ENCODE measurements at regions not wholly inside any gene's neighbourhood (a gene's known extent, or its start where the extent isn't known, plus 50 kb on each side); places are given as distances from the start of the nearest gene placed in this dataset.

GRCh38 chr13:59126474-59126873 is 1037.3 kb downstream of the DIAPH3 start:
- Histone ChIP-seq H3K9ac (ENCODE audit: low read length) (no peak overlapping the region), H3K4me3 (ENCODE audit: insufficient read depth, low read depth, low read length) (no peak overlapping the region), H2AFZ (ENCODE audit: low read depth, low read length) (no peak overlapping the region), H3K36me3 (ENCODE audit: insufficient read depth, low read length) (no peaks in the 10 kb centered on the region), H3K9me3 (ENCODE audit: insufficient read depth, low read depth, low read length) (no peaks in the 10 kb centered on the region), H3K27me3 (ENCODE audit: insufficient read depth, low read length) (no peaks in the 10 kb centered on the region), H3K79me2 (ENCODE audit: insufficient read depth, low read length) (no peaks in the 10 kb centered on the region), H3K4me1 (ENCODE audit: insufficient read depth, low read length) (no peaks in the 10 kb centered on the region), H4K20me1 (ENCODE audit: insufficient read depth, low read length) (no peaks in the 10 kb centered on the region), H3K4me2 (ENCODE audit: low read length) (no peak overlapping the region), H3K27ac (ENCODE audit: low read depth, low read length) (no peak overlapping the region)
- Mint-ChIP-seq H3K27ac (ENCODE audit: unreplicated experiment) (no peak overlapping the region), H3K4me1 (ENCODE audit: low read depth, unreplicated experiment) (no peaks in the 10 kb centered on the region), H3K9me3 (ENCODE audit: unreplicated experiment) (no peaks in the 10 kb centered on the region), H3K4me3 (ENCODE audit: unreplicated experiment) (no peak overlapping the region), H3K27me3 (ENCODE audit: low read depth, unreplicated experiment) (no peaks in the 10 kb centered on the region), H3K36me3 (ENCODE audit: low read depth, unreplicated experiment) (no peaks in the 10 kb centered on the region)
- no peak for TF ChIP-seq CTCF (IDR thresholded peaks at IDR 0.05; ENCODE audit: insufficient read depth, low read depth, low read length)
- TF ChIP-seq EZH2 (IDR thresholded peaks at IDR 0.05; ENCODE audit: insufficient read depth, low read length): no peak
- FAIRE-seq: no peak
- no peak for DNase-seq (ENCODE audit: low read depth)

DNA sequence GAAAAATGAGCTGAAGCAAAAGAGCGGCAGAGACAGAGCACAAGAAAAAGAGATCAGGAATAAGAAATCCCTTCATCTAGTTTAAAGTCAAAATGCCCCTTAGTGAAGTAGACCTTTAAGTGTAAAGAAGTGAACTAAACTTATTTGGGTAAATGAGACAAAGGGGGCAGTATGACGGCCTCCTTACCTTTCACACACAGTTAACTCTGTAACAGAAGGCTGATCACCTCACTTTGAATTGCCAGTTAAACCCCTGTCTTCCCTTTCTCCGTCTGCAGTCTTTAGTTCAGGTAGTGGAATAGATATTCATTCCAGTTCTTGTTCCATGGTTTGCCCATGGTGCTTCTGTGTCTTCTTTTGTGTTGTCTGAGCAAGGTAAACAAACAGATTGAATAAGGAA is 1029.8 kb downstream of the DIAPH3 start:
- Histone ChIP-seq H3K36me3 (ENCODE audit: insufficient read depth, low read length) (no peaks in the 10 kb centered on the region), H3K27ac (ENCODE audit: low read depth, low read length) (no peak overlapping the region), H2AFZ (ENCODE audit: low read depth, low read length) (no peak overlapping the region), H3K4me2 (ENCODE audit: low read length) (no peak overlapping the region), H3K79me2 (ENCODE audit: insufficient read depth, low read length) (no peaks in the 10 kb centered on the region), H3K9me3 (ENCODE audit: insufficient read depth, low read depth, low read length) (no peaks in the 10 kb centered on the region), H3K27me3 (ENCODE audit: insufficient read depth, low read length) (no peaks in the 10 kb centered on the region), H3K4me3 (ENCODE audit: insufficient read depth, low read depth, low read length) (no peak overlapping the region), H3K4me1 (ENCODE audit: insufficient read depth, low read length) (no peaks in the 10 kb centered on the region), H3K9ac (ENCODE audit: low read length) (no peak overlapping the region), H4K20me1 (ENCODE audit: insufficient read depth, low read length) (no peaks in the 10 kb centered on the region)
- DNase-seq (ENCODE audit: low read depth): no peak
- TF ChIP-seq CTCF (IDR thresholded peaks at IDR 0.05; ENCODE audit: insufficient read depth, low read depth, low read length) (no peak), EZH2 (IDR thresholded peaks at IDR 0.05; ENCODE audit: insufficient read depth, low read length) (no peak)
- H3K36me3 Mint-ChIP-seq (ENCODE audit: low read depth, unreplicated experiment): no peaks in the 10 kb centered on the region
- no peak for FAIRE-seq
- H3K9me3 Mint-ChIP-seq (ENCODE audit: unreplicated experiment): no peaks in the 10 kb centered on the region
- H3K27ac Mint-ChIP-seq (ENCODE audit: unreplicated experiment): no peak overlapping the region
- no peaks in the 10 kb centered on the region for H3K27me3 Mint-ChIP-seq (ENCODE audit: low read depth, unreplicated experiment)
- no peaks in the 10 kb centered on the region for H3K4me1 Mint-ChIP-seq (ENCODE audit: low read depth, unreplicated experiment)
- H3K4me3 Mint-ChIP-seq (ENCODE audit: unreplicated experiment): no peak overlapping the region

DNA sequence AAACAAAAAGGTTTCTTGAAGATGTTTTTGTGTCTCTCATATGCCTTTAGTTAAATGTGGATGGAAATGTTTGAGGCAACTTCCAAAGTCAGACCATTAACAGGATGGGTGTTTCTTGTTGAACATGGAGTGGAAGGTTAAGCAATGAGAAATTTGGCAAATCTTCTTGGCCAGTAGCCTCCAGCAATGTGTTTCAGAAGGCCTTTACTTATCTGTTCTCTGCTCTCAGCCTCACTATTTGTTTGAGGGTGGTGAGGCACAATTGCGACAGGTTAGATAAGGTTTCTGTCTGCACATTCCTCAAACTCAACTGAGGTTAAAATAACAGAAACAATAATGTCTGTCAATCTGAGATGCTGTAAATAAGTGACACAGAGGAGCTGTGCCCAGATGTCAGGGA is 1019.0 kb downstream of the DIAPH3 start:
- H3K36me3 ChIP-seq (ENCODE audit: insufficient read depth, low read length): no peaks in the 10 kb centered on the region
- no peak overlapping the region for H3K9ac ChIP-seq (ENCODE audit: low read length)
- DNase-seq (ENCODE audit: low read depth) (peak; percentile 39), FAIRE-seq (no peak)
- H3K79me2 ChIP-seq (ENCODE audit: insufficient read depth, low read length): no peaks in the 10 kb centered on the region
- peaks cover 3% of the 10 kb centered on the region for H3K27me3 Mint-ChIP-seq (ENCODE audit: low read depth, unreplicated experiment)
- H2AFZ ChIP-seq (ENCODE audit: low read depth, low read length): no peak overlapping the region
- no peak overlapping the region for H3K4me3 Mint-ChIP-seq (ENCODE audit: unreplicated experiment)
- H3K27ac Mint-ChIP-seq (ENCODE audit: unreplicated experiment): no peak overlapping the region
- no peak overlapping the region for H3K27ac ChIP-seq (ENCODE audit: low read depth, low read length)
- H3K36me3 Mint-ChIP-seq (ENCODE audit: low read depth, unreplicated experiment): no peaks in the 10 kb centered on the region
- H3K9me3 Mint-ChIP-seq (ENCODE audit: unreplicated experiment): no peaks in the 10 kb centered on the region
- no peak overlapping the region for H3K4me3 ChIP-seq (ENCODE audit: insufficient read depth, low read depth, low read length)
- H3K9me3 ChIP-seq (ENCODE audit: insufficient read depth, low read depth, low read length): no peaks in the 10 kb centered on the region
- no peaks in the 10 kb centered on the region for H3K27me3 ChIP-seq (ENCODE audit: insufficient read depth, low read length)
- H3K4me1 ChIP-seq (ENCODE audit: insufficient read depth, low read length): no peaks in the 10 kb centered on the region
- H3K4me2 ChIP-seq (ENCODE audit: low read length): no peak overlapping the region
- no peaks in the 10 kb centered on the region for H4K20me1 ChIP-seq (ENCODE audit: insufficient read depth, low read length)
- TF ChIP-seq EZH2 (IDR thresholded peaks at IDR 0.05; ENCODE audit: insufficient read depth, low read length) (no peak), CTCF (IDR thresholded peaks at IDR 0.05; ENCODE audit: insufficient read depth, low read depth, low read length) (no peak)
- H3K4me1 Mint-ChIP-seq (ENCODE audit: low read depth, unreplicated experiment): no peaks in the 10 kb centered on the region
